ENCODE measurements at regions not wholly inside any gene's neighbourhood (a gene's known extent, or its start where the extent isn't known, plus 50 kb on each side); places are given as distances from the start of the nearest gene placed in this dataset.

- intact Hi-C loops (cut with micrococcal nuclease): no loop called here
- POLR2A ChIA-PET: no interaction called here
- H3K4me1 ChIP-seq (ENCODE audit: control insufficient read depth in 1 of 2, insufficient read depth in 2 of 2, low read length in 2 of 2): no peaks in the 10 kb centered on the region
- TF ChIP-seq TCF7L2 (IDR thresholded peaks at IDR 0.05; ENCODE audit: borderline replicate concordance, extremely low read depth, insufficient read depth, insufficient read length) (no peak), SP1 (IDR thresholded peaks at IDR 0.05; ENCODE audit: low read depth) (no peak), SIN3A (IDR thresholded peaks at IDR 0.05; ENCODE audit: low read depth) (no peak), EZH2 (IDR thresholded peaks at IDR 0.05) (no peak), SRF (IDR thresholded peaks at IDR 0.05; ENCODE audit: low read depth) (no peak), CBX3 (IDR thresholded peaks at IDR 0.05; ENCODE audit: low read depth) (no peak), EGR1 (IDR thresholded peaks at IDR 0.05; ENCODE audit: low read depth) (no peak), JUND (IDR thresholded peaks at IDR 0.05) (no peak), ELF1 (IDR thresholded peaks at IDR 0.05; ENCODE audit: borderline replicate concordance, low read depth) (no peak), FOSL1 (IDR thresholded peaks at IDR 0.05; ENCODE audit: low read depth) (no peak), YY1 (IDR thresholded peaks at IDR 0.05; ENCODE audit: extremely low read depth, insufficient replicate concordance, low read depth, low read length) (no peak), POLR2AphosphoS5 (IDR thresholded peaks at IDR 0.05; ENCODE audit: low read depth, low read length) (no peak), CEBPB (IDR thresholded peaks at IDR 0.05; ENCODE audit: low read depth) (no peak), ZFX (IDR thresholded peaks at IDR 0.05) (no peak), ZNF274 (IDR thresholded peaks at IDR 0.05; ENCODE audit: low read depth, low read length) (no peak), ZBTB33 (IDR thresholded peaks at IDR 0.05; ENCODE audit: extremely low read depth, insufficient replicate concordance, low read length) (no peak), EZH2phosphoT487 (IDR thresholded peaks at IDR 0.05; ENCODE audit: borderline replicate concordance) (no peak), CTCF (IDR thresholded peaks at IDR 0.05 in 2 of 3, conservative IDR thresholded peaks at IDR 0.05 in 1 of 3; ENCODE audit: borderline replicate concordance in 1 of 3, insufficient read depth in 1 of 3, low read depth in 2 of 3, low read length in 2 of 3) (no peak), POLR2A (IDR thresholded peaks at IDR 0.05; ENCODE audit: borderline replicate concordance, extremely low read depth, insufficient read depth, insufficient read length) (no peak)
- TF ChIP-seq, protein P1, sequence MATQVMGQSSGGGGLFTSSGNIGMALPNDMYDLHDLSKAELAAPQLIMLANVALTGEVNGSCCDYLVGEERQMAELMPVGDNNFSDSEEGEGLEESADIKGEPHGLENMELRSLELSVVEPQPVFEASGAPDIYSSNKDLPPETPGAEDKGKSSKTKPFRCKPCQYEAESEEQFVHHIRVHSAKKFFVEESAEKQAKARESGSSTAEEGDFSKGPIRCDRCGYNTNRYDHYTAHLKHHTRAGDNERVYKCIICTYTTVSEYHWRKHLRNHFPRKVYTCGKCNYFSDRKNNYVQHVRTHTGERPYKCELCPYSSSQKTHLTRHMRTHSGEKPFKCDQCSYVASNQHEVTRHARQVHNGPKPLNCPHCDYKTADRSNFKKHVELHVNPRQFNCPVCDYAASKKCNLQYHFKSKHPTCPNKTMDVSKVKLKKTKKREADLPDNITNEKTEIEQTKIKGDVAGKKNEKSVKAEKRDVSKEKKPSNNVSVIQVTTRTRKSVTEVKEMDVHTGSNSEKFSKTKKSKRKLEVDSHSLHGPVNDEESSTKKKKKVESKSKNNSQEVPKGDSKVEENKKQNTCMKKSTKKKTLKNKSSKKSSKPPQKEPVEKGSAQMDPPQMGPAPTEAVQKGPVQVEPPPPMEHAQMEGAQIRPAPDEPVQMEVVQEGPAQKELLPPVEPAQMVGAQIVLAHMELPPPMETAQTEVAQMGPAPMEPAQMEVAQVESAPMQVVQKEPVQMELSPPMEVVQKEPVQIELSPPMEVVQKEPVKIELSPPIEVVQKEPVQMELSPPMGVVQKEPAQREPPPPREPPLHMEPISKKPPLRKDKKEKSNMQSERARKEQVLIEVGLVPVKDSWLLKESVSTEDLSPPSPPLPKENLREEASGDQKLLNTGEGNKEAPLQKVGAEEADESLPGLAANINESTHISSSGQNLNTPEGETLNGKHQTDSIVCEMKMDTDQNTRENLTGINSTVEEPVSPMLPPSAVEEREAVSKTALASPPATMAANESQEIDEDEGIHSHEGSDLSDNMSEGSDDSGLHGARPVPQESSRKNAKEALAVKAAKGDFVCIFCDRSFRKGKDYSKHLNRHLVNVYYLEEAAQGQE (IDR thresholded peaks at IDR 0.05; ENCODE audit: low read depth): no peak
- RAD21 ChIA-PET (ENCODE audit: low non-redundant PET in 1 of 2, low total read pairs in 2 of 2, uncharacterized antibody in 2 of 2, unreplicated experiment in 2 of 2): no interaction called here
- H3K4me2 ChIP-seq (ENCODE audit: low read length): no peak overlapping the region
- no peak overlapping the region for H3K27ac ChIP-seq (ENCODE audit: low read depth, low read length)
- H3K27me3 ChIP-seq (ENCODE audit: insufficient read depth, low read length): no peaks in the 10 kb centered on the region
- no peak for DNase-seq (ENCODE audit: low read depth, low spot score)
- H3K4me3 ChIP-seq (replicated peaks in 1 of 2; ENCODE audit: low read depth in 1 of 2, low read length in 2 of 2): no peak overlapping the region
- no peak overlapping the region for H2AFZ ChIP-seq (ENCODE audit: low read depth, low read length, poor library complexity, severe bottlenecking)
- no peaks in the 10 kb centered on the region for H3K9me2 ChIP-seq (ENCODE audit: insufficient read depth)
- CTCF ChIA-PET: no interaction called here
- H3K79me2 ChIP-seq (ENCODE audit: insufficient read depth, low read length): no peaks in the 10 kb centered on the region
- no peak overlapping the region for H3K9ac ChIP-seq (ENCODE audit: low read length)
- ATAC-seq: no peak
- no peaks in the 10 kb centered on the region; a peak in 1 of 4 replicates for H3K9me3 ChIP-seq (ENCODE audit: control insufficient read depth in 1 of 2, insufficient read depth in 1 of 2, low read depth in 1 of 2, low read length in 2 of 2)
- no peaks in the 10 kb centered on the region for H4K20me1 ChIP-seq (ENCODE audit: insufficient read depth)
- no TSS peak for BruUV-seq (replicated peaks)
- no peaks in the 10 kb centered on the region for H3K36me3 ChIP-seq (ENCODE audit: control insufficient read depth in 1 of 2, insufficient read depth in 2 of 2, low read length in 2 of 2)
Observed at GRCh38 chr5:99621772-99622681, 693.2 kb upstream of the CHD1 start.
